ENCODE measurements at regions not wholly inside any gene's neighbourhood (a gene's known extent, or its start where the extent isn't known, plus 50 kb on each side); places are given as distances from the start of the nearest gene placed in this dataset.

GRCh38 chr13:39928261-39928660, 272.8 kb downstream of the COG6 start:
- Histone ChIP-seq H3K4me3 (no peak overlapping the region), H3K4me1 (ENCODE audit: insufficient read depth) (no peaks in the 10 kb centered on the region), H3K9me3 (ENCODE audit: low read depth) (no peaks in the 10 kb centered on the region), H3K4me2 (no peak overlapping the region), H3K27me3 (no peaks in the 10 kb centered on the region), H3K36me3 (replicated peaks; ENCODE audit: insufficient read depth, low read depth) (no peaks in the 10 kb centered on the region), H2AFZ (no peak overlapping the region), H3K79me2 (no peaks in the 10 kb centered on the region), H4K20me1 (ENCODE audit: insufficient read depth, poor library complexity, severe bottlenecking) (no peaks in the 10 kb centered on the region), H3K9me2 (replicated peaks; ENCODE audit: insufficient read depth) (no peaks in the 10 kb centered on the region), H3K27ac (no peak overlapping the region)
- no peak for TF ChIP-seq EZH2 (IDR thresholded peaks at IDR 0.05; ENCODE audit: borderline replicate concordance)
- TF ChIP-seq EZH2phosphoT487 (IDR thresholded peaks at IDR 0.05; ENCODE audit: low read depth, severe bottlenecking, unreplicated experiment), result no peak
- TF ChIP-seq CTCF (IDR thresholded peaks at IDR 0.05; ENCODE audit: poor library complexity), result no peak
- no peak for DNase-seq (ENCODE audit: low spot score)
- 63% methylated on average over 2 of the region's 2 CpGs for WGBS (ENCODE audit: low lambda C conversion rate, missing lambda C conversion rate)

GRCh38 chr13:39929583-39929982, 274.1 kb downstream of the COG6 start:
- H3K4me2 ChIP-seq, result no peak overlapping the region
- no peaks in the 10 kb centered on the region for H3K4me1 ChIP-seq (ENCODE audit: insufficient read depth)
- 43% methylated on average over 1 of the region's 1 CpG for WGBS (ENCODE audit: low lambda C conversion rate, missing lambda C conversion rate)
- no peak overlapping the region for H2AFZ ChIP-seq
- no peaks in the 10 kb centered on the region for H3K9me2 ChIP-seq (replicated peaks; ENCODE audit: insufficient read depth)
- no peak for DNase-seq (ENCODE audit: low spot score)
- no peaks in the 10 kb centered on the region for H3K36me3 ChIP-seq (replicated peaks; ENCODE audit: insufficient read depth, low read depth)
- H3K27ac ChIP-seq, result no peak overlapping the region
- no peak overlapping the region for H3K4me3 ChIP-seq
- H4K20me1 ChIP-seq (ENCODE audit: insufficient read depth, poor library complexity, severe bottlenecking), result no peaks in the 10 kb centered on the region
- H3K79me2 ChIP-seq, result no peaks in the 10 kb centered on the region
- H3K27me3 ChIP-seq, result no peaks in the 10 kb centered on the region
- TF ChIP-seq EZH2 (IDR thresholded peaks at IDR 0.05; ENCODE audit: borderline replicate concordance), result no peak
- TF ChIP-seq CTCF (IDR thresholded peaks at IDR 0.05; ENCODE audit: poor library complexity), result no peak
- no peak for TF ChIP-seq EZH2phosphoT487 (IDR thresholded peaks at IDR 0.05; ENCODE audit: low read depth, severe bottlenecking, unreplicated experiment)
- H3K9me3 ChIP-seq (ENCODE audit: low read depth), result no peaks in the 10 kb centered on the region

- no peak for DNase-seq (ENCODE audit: low spot score)
Observed at GRCh38 chr13:39930060-39930459, 274.6 kb downstream of the COG6 start.

More at GRCh38 chr13:39930060-39930459, 274.6 kb downstream of the COG6 start:
- Histone ChIP-seq H3K4me1 (ENCODE audit: insufficient read depth) (no peaks in the 10 kb centered on the region), H3K4me3 (no peak overlapping the region), H3K9me2 (replicated peaks; ENCODE audit: insufficient read depth) (no peaks in the 10 kb centered on the region), H3K79me2 (no peaks in the 10 kb centered on the region), H3K4me2 (no peak overlapping the region), H4K20me1 (ENCODE audit: insufficient read depth, poor library complexity, severe bottlenecking) (no peaks in the 10 kb centered on the region), H3K27ac (no peak overlapping the region), H3K27me3 (no peaks in the 10 kb centered on the region), H2AFZ (no peak overlapping the region), H3K36me3 (replicated peaks; ENCODE audit: insufficient read depth, low read depth) (no peaks in the 10 kb centered on the region), H3K9me3 (ENCODE audit: low read depth) (no peaks in the 10 kb centered on the region)
- no peak for TF ChIP-seq CTCF (IDR thresholded peaks at IDR 0.05; ENCODE audit: poor library complexity)
- no peak for TF ChIP-seq EZH2 (IDR thresholded peaks at IDR 0.05; ENCODE audit: borderline replicate concordance)
- TF ChIP-seq EZH2phosphoT487 (IDR thresholded peaks at IDR 0.05; ENCODE audit: low read depth, severe bottlenecking, unreplicated experiment), result no peak
- WGBS (ENCODE audit: low lambda C conversion rate, missing lambda C conversion rate), result 80% methylated on average over 2 of the region's 2 CpGs
